Muscle of back (tissue), 3 donors: ENCODE measurements at regions not wholly inside any gene's neighbourhood (a gene's known extent, or its start where the extent isn't known, plus 50 kb on each side); places are given as distances from the start of the nearest gene placed in this dataset.
"Not testable (repeated sequence)": the region's sequence is repeated elsewhere in the genome, so short reads cannot be mapped to it uniquely, and the experiment has no call there.

Experiments used
- DNase-seq, 3 donors: peaks; one replicate each; pipeline versions ENCODE4 v3.0.0 to v3.0.0-alpha.2; 2013

GRCh38 chr12:56872366-56872765 is 61.8 kb downstream of the SDR9C7 start:
- no peak for DNase-seq

GRCh38 chr12:56867216-56867615 is 67.0 kb downstream of the SDR9C7 start:
- no peak for DNase-seq

- DNase-seq: no peak
Observed at GRCh38 chr12:56866493-56866892, 67.7 kb downstream of the SDR9C7 start.

- DNase-seq: no peak
Observed at GRCh38 chr12:56864318-56864717, 69.9 kb downstream of the SDR9C7 start.

- DNase-seq: no peak
Observed at GRCh38 chr12:56863789-56864188, 70.4 kb downstream of the SDR9C7 start.

- no peak for DNase-seq
Observed at GRCh38 chr12:56862264-56862663, 71.9 kb downstream of the SDR9C7 start.

GRCh38 chr12:56853392-56853978 is 80.7 kb downstream of the SDR9C7 start:
- not testable (repeated sequence) for DNase-seq

- no peak for DNase-seq
Observed at GRCh38 chr12:56851462-56851861, 82.7 kb downstream of the SDR9C7 start.

- no peak for DNase-seq
Observed at GRCh38 chr12:56840922-56841321, 77.8 kb downstream of the HSD17B6 start.

GRCh38 chr12:56839915-56840325 is 76.8 kb downstream of the HSD17B6 start:
- DNase-seq: peak; percentile 24 to 43 (median 33)

- no peak for DNase-seq
Observed at GRCh38 chr12:56839489-56839848, 76.3 kb downstream of the HSD17B6 start.

- peak in 1 of 3 donors; percentile 22 for DNase-seq
Observed at GRCh38 chr12:56838621-56839488, 75.7 kb downstream of the HSD17B6 start.
